GM18870 (cell line): ENCODE measurements at regions not wholly inside any gene's neighbourhood (a gene's known extent, or its start where the extent isn't known, plus 50 kb on each side); places are given as distances from the start of the nearest gene placed in this dataset.

Source experiments
- ATAC-seq: cut with Tn5 transposase; IDR thresholded peaks from one replicate; pipeline ENCODE4 v1.9.1; 2021; ENCODE audit warnings: moderate library complexity; ENCODE audit not compliant: unreplicated experiment

DNA sequence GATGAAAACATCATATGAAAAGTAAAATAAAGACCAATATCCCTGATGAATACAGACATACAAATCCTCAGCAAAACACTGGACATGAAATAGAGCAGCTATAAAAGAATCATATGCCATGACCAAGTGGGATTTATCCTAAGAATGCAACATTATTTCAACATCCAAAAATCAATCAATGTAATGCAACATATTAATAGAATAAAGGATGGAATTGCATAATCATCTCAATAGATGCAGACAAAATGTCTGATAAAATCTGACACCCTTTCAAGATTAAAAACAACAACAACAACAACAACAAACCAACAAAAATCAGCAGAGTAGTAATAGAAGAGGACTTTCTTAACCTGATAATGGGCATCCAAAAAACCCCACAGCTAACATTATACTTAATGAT lies 63.8 kb upstream of the IL1R1 start:
- no peak for ATAC-seq

DNA sequence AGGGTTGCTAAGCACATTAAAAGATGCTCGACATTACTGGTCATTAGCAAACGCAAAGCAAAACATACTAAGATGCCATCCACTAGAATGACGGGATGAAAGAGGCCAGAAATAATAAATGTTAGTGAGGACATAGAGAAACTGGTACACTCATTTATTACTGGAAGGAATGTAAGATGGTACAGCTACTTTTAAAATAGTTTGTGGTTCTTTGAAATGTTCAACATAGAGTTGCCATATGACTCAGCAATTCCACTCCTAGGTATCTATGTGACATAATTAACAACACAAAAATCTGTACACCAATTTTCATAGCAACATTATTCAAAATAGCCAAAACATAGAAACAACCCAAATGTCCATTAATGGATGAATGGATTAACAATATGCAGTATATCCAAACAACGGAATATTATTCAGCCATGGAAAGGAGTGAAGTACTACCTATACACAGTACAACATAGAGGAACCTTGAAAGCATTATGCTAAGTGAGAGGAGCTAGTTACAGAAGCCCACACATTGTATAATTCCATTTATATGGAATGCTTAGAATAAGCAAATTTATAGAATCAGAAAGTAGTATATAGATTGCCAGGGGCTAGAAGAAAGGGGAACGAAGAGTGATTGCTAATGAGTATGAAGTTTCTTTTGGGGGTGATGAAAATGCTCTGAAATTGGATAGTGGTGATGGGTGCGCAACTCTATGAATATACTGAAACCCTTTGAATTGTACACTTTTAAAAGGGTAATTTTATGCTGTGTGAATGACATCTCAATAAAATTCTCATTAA lies 61.9 kb upstream of the IL1R1 start:
- ATAC-seq, result peak; percentile 55

DNA sequence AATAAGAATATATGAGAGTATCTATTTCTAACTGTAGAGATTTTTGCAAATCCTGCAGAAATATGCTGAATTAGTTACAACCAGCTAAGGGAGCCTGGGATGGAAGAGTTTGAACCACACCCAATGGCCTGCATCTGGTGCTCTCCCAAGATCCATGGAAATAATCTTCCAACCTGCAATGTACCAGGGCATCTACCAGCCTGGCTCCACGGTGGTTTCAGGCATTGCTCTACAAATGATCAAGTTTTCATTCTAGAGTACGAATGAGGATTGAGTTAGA lies 61.4 kb upstream of the IL1R1 start:
- ATAC-seq, result no peak

DNA sequence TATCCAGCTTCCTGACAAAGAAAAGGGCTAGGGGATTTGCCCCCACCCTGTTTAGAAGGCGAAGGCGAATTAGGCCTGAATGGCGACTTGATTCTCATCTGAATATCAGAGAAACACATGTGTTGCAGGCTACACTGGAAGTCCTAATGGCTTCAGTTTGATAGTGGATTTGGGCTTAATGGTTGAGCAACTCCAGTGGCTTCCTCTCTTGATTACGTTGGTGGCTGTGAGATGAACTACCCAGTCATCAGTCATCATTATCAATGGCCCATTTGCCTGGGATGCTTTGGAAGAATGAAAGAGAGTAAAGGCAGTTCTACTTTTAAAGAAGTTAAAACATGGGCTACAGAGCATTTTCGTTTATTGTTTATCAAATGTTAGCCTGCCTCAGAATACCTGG lies 60.9 kb upstream of the IL1R1 start:
- no peak for ATAC-seq

DNA sequence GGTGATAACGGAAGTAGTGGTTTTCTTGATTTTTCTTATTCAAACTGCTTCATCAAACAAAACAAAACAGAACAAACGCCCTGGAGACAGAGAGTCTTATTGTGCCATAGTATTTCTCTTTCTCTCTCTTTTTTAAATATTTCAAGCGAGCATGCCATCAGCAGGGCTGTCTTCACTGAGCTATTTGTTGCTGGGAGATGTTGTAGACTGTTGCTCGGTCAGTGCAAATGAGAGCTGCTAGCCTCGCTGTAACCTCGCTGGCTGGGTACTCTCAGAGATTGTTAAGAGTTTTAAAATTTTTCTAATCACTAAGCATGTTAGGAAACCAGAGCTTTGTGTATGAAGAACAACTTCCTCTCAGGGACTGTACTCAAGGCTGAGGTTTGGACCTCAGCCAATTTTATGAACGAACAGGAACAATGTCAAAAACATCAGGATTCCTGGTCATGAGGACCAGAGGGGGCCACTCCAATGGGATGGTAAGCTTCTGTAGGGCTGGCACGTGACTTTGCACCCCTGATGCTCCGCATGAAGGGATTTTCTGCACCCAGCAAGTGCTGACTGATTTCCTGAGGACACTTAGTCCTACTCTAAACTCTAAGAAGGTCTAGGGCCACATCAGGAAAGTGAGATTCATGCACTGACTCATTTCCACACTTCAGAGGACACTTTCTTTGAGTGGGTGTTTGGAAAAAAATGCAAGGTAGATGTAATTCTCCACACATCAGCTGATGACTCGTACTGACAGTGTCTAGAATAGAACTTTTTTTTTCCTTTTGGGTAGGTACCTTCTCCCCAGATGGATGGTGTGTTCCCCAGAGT lies 59.8 kb upstream of the IL1R1 start:
- peak; percentile 84 for ATAC-seq

DNA sequence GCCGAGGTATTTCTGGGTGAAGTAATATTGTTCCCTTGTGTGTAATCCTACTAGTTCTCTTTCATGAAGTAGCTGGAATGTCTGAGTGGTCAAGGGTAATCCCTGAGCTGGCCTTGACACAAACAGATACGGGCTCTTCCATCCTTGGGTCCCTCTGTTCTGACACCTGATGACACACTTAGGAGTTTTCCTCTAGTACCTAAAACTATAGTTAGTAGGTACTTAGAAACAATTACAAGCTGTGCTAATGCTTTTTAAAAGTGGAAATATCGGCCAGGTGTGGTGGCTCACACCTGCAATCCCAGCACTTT lies 59.2 kb upstream of the IL1R1 start:
- no peak for ATAC-seq

DNA sequence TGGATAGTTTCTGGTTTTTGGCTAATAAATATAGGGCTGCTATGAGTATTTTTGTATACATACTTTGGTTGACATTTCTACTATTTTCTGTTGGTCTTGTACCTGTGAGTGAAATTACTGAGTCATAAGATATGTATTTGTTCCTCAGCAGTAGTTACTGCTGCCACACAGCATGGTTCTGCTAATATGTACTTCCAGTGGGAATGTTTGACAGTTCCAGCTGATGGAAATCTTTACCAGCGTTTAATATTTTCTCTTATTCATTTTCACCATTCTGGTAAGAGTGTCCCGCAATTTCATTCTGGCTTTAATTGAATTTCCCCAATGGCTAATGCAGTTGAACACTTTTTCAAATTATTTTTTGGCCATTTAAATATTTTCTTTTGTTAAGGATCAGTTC lies 57.9 kb upstream of the IL1R1 start:
- ATAC-seq, result no peak

DNA sequence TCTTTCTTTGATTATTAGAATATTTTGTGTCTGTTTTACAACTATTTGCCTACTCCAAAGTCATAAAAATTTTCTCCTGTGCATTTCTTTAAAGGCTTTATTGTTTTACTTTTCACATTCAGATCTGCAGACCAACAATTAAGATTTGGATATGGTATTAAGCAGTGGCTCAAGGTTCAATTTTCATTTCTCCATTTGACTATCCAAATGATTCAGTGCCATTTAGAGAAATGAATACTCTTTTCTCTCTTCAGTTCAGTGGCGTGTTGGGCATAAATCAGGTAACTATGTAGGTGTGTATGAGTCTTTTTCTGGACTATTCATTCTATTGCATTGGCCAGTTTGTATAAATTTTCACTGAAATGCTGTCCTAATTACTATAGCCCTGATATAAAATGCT lies 57.3 kb upstream of the IL1R1 start:
- no peak for ATAC-seq

DNA sequence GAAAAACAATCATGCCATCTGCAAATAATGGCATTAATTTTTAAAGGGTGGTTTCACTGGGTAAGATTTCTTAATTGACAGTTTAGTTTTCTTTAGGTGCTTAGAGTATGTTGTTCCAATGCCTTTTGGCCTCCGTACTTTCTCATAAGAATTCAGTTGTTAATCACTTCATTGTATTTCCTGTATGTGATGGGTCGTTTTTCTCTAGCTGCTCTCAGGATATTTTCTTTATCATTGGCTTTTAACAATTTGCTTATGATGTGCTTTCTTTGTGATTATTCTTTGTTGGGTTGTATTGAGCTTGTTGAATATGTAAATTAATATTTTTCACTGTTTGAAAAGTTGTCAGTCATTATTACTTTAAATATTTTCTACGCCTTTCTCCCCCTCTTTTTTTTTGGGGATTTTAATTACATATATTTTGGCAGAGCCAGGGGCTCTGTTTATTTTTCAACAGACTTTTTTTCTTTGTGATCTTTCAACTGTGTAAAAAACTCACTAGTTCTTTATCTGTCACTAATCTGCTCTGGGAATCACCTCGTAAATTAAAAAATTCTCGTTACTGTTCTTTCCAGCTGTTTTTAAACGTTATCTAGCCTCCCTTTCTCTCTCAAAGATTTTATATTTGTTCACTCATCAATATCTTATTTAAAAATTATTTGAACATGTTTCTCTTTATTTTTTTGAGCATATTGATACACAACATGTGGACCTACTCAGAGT lies 56.2 kb upstream of the IL1R1 start:
- ATAC-seq, result no peak

DNA sequence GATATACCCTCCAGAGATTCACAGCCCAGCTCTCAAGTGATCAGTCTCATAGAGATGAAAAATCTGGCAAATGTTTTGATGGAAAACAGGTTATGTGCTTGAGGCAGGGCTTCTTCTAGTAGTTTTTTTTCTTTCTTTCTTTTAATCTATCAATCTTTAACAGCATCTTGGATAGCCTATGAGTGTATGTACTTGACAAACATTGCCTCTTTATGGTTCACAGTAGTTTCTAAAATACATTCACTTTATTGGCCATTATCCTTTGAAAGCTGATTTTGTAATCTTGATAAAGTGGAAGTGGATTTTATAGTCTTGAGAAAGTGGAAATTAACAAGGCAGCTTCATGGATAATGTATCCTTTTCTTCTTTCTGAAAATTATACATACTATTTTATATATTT lies 51.4 kb upstream of the IL1R1 start:
- ATAC-seq, result no peak

DNA sequence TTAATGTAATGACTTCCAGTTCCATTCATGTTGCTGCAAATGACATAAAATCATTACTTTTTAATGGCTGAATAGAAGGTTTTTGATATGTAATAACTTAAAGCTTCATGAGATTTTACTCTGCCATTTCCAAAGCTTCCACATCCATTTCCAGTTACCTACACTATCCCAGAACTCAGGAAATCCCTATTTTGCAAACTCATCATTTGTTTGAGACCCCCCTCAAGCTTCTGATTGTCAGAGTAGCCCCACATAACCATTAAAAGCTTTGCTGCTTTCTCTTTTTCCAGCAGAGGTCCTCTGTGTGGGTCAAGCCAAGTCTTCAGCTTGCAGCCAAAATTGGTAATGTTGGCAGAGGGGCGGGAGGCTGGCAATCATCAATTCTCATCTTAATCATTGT lies 50.6 kb upstream of the IL1R1 start:
- ATAC-seq, result no peak

DNA sequence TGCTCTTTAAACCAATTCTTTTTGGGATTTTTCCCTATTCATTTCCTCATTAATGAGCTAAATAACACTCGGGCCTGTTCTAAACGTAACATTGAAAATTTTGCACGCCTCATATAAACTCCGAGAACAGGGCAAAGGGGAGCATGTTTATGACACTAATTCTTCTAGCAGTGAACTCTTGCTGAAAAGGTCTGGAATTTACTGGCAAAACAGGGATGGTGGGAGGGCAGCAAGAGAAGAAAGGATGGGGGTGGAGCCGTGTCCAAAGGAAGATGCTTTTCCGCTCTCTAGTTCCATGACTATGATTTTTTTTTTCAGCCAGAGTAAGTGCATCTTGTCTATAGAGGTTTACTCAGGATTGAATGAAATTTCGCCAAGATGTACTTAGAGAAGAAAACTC lies 50.0 kb upstream of the IL1R1 start:
- ATAC-seq, result no peak
